ENCODE measurements at regions not wholly inside any gene's neighbourhood (a gene's known extent, or its start where the extent isn't known, plus 50 kb on each side); places are given as distances from the start of the nearest gene placed in this dataset.

DNA sequence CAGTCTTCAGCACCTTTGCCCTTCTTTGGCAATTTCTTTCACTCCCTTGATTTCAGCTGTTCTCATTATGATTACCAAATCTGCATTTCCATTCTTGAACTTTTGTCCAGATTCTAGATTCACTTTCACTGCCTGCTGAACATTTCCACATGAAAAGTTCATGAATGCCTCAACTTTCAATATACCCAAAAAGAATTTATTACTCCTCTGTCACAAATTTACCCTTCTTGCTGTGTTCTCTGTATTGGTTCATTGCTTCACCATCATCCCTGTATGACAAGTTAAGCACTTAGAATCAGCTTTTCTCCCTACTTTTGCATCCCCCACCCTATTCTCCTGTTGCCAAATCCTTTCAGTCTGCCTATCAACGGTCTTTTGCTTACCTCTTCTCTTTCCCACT lies 112.6 kb upstream of the PKN2 start:
- TF ChIP-seq CTCF (IDR thresholded peaks at IDR 0.05) (no peak), POLR2A (IDR thresholded peaks at IDR 0.05) (no peak)

Measured in lower leg skin (tissue), 3 donors.